Caco-2 (cell line): ENCODE measurements at regions not wholly inside any gene's neighbourhood (a gene's known extent, or its start where the extent isn't known, plus 50 kb on each side); places are given as distances from the start of the nearest gene placed in this dataset.

Experiments
- BruUV-seq: library from RNA; stranded (reverse); fragments of 400-500 nt; replicated peaks from 2 replicates; lab custom pipeline; 2021; lab: Mats Ljungman, UMichigan
- CTCF ChIA-PET: fragments of 300-600 bp; sonication (Branson Sonifier 250); formaldehyde crosslinking; loops from one replicate; lab custom pipeline; 2022; ENCODE audit warnings: antibody characterized with exemption; lab: Charles Lee
- POLR2A ChIA-PET: fragments of 300-600 bp; sonication (Branson Sonifier 250); formaldehyde crosslinking; loops from one replicate; lab custom pipeline; 2022; ENCODE audit warnings: antibody characterized with exemption; lab: Charles Lee
- DNase-seq, 2 experiments: peaks; one replicate each; pipeline versions ENCODE4 v3.0.0 to v3.0.0-alpha.2; 2020 to 2022
- H3K27me3 ChIP-seq: replicated peaks from 2 replicates; pipeline ENCODE4 v1.6.0; 2011; ENCODE audit warnings: low read length; ENCODE audit not compliant: control insufficient read depth, insufficient read depth
- H3K36me3 ChIP-seq: 2 replicates; pipeline ENCODE4 v1.5.1; 2011; ENCODE audit warnings: low read length; ENCODE audit not compliant: control insufficient read depth, insufficient read depth
- H3K4me1 ChIP-seq: fragments of 250-450 bp; sonication (Bioruptor Pico); 2 replicates; pipeline ENCODE4 v1.5.1; 2020; ENCODE audit warnings: mild to moderate bottlenecking
- H3K4me3 ChIP-seq: 2 replicates; pipeline ENCODE4 v1.5.1; 2011; ENCODE audit warnings: low read depth, mild to moderate bottlenecking, control low read depth, low read length
- H3K9me3 ChIP-seq: fragments of 250-450 bp; sonication (Bioruptor Pico); 2 replicates; pipeline ENCODE4 v1.5.1; 2020; ENCODE audit warnings: mild to moderate bottlenecking, moderate library complexity
- H3K27ac Mint-ChIP-seq: one replicate; pipeline ENCODE4 v1.8.0; 2022; ENCODE audit warnings: mixed read lengths; ENCODE audit not compliant: unreplicated experiment
- H3K27me3 Mint-ChIP-seq: one replicate; pipeline ENCODE4 v1.8.0; 2022; ENCODE audit warnings: mixed read lengths; ENCODE audit not compliant: insufficient read depth, unreplicated experiment
- H3K36me3 Mint-ChIP-seq: one replicate; pipeline ENCODE4 v1.8.0; 2022; ENCODE audit warnings: mild to moderate bottlenecking, mixed read lengths; ENCODE audit not compliant: insufficient read depth, unreplicated experiment
- H3K4me1 Mint-ChIP-seq: one replicate; pipeline ENCODE4 v1.8.0; 2022; ENCODE audit warnings: low read depth, mixed read lengths; ENCODE audit not compliant: unreplicated experiment
- H3K4me3 Mint-ChIP-seq: one replicate; pipeline ENCODE4 v1.8.0; 2022; ENCODE audit warnings: mild to moderate bottlenecking, moderate library complexity, mixed read lengths; ENCODE audit not compliant: unreplicated experiment
- H3K9me3 Mint-ChIP-seq: one replicate; pipeline ENCODE4 v1.8.0; 2022; ENCODE audit warnings: mixed read lengths; ENCODE audit not compliant: unreplicated experiment
- CTCF ChIP-seq, 2 experiments: fragments of 200-600 bp in 1 of 2; IDR thresholded peaks; 1 replicate in 1 of 2; 2 replicates in 1 of 2; pipeline versions ENCODE4 v1.5.1 to v1.8.0; 2011 to 2022; ENCODE audit warnings: antibody characterized with exemption in 1 of 2, control low read depth in 1 of 2, inconsistent platforms in 1 of 2, low read depth in 1 of 2, low read length in 1 of 2, mild to moderate bottlenecking in 1 of 2, moderate library complexity in 1 of 2; ENCODE audit not compliant: insufficient read depth in 1 of 2, severe bottlenecking in 1 of 2, unreplicated experiment in 1 of 2
- intact Hi-C: fragments of 100-400 bp; cut with micrococcal nuclease; formaldehyde crosslinking; loops from one replicate; pipeline ENCODE4 v1.10.0; 2022; ENCODE audit not compliant: unreplicated experiment

- Mint-ChIP-seq H3K9me3 (no peaks in the 10 kb centered on the region), H3K36me3 (no peaks in the 10 kb centered on the region), H3K4me3 (no peak overlapping the region), H3K27ac (no peak overlapping the region), H3K27me3 (no peaks in the 10 kb centered on the region), H3K4me1 (peaks cover 42% of the 10 kb centered on the region)
- Histone ChIP-seq H3K4me1 (peaks cover 40% of the 10 kb centered on the region), H3K36me3 (no peaks in the 10 kb centered on the region; the same call in 1 of the 2 replicates), H3K4me3 (no peak overlapping the region), H3K27me3 (no peaks in the 10 kb centered on the region), H3K9me3 (no peaks in the 10 kb centered on the region)
- intact Hi-C loops = no loop called here
- ChIA-PET POLR2A (no interaction called here), CTCF (interaction anchor here (0.7 to 1.7 kb wide), 2 partner anchors 37 to 56 kb away, joined by 3 to 10 read pairs; no protein-coding TSS in a partner anchor)
- TF ChIP-seq CTCF (IDR thresholded peaks at IDR 0.05; ENCODE audit: insufficient read depth in 1 of 2, low read depth in 1 of 2, low read length in 1 of 2, severe bottlenecking in 1 of 2, unreplicated experiment in 1 of 2) = no peak
- BruUV-seq = no TSS peak
- no peak for DNase-seq
These were observed 82.2 kb upstream of the FOXP4 start for GRCh38 chr6:41464019-41464418.

GRCh38 chr6:41464481-41464880, 81.7 kb upstream of the FOXP4 start:
- H3K27me3 ChIP-seq = no peaks in the 10 kb centered on the region
- no peaks in the 10 kb centered on the region for H3K9me3 Mint-ChIP-seq
- no peak for DNase-seq
- H3K4me1 ChIP-seq = peaks cover 35% of the 10 kb centered on the region
- no peak overlapping the region for H3K27ac Mint-ChIP-seq
- no peaks in the 10 kb centered on the region for H3K36me3 Mint-ChIP-seq
- peaks cover 44% of the 10 kb centered on the region for H3K4me1 Mint-ChIP-seq
- no TSS peak for BruUV-seq
- TF ChIP-seq CTCF (IDR thresholded peaks at IDR 0.05; ENCODE audit: insufficient read depth in 1 of 2, low read depth in 1 of 2, low read length in 1 of 2, severe bottlenecking in 1 of 2, unreplicated experiment in 1 of 2) = no peak
- intact Hi-C loops = no loop called here
- H3K4me3 Mint-ChIP-seq = no peak overlapping the region
- CTCF ChIA-PET = interaction anchor here (1.7 kb wide), 1 partner anchor 56 kb away, joined by 10 read pairs; no protein-coding TSS in a partner anchor
- H3K27me3 Mint-ChIP-seq = no peaks in the 10 kb centered on the region
- H3K36me3 ChIP-seq = no peaks in the 10 kb centered on the region; the same call in 1 of the 2 replicates
- no peak overlapping the region for H3K4me3 ChIP-seq
- no peaks in the 10 kb centered on the region for H3K9me3 ChIP-seq
- POLR2A ChIA-PET = no interaction called here

GRCh38 chr6:41466437-41466990, 79.7 kb upstream of the FOXP4 start:
- no TSS peak for BruUV-seq
- H3K9me3 ChIP-seq = no peaks in the 10 kb centered on the region
- TF ChIP-seq CTCF (IDR thresholded peaks at IDR 0.05; ENCODE audit: insufficient read depth in 1 of 2, low read depth in 1 of 2, low read length in 1 of 2, severe bottlenecking in 1 of 2, unreplicated experiment in 1 of 2) = no peak
- ChIA-PET CTCF (no interaction called here), POLR2A (no interaction called here)
- no peak for DNase-seq
- Mint-ChIP-seq H3K4me3 (no peak overlapping the region), H3K27me3 (no peaks in the 10 kb centered on the region), H3K27ac (no peak overlapping the region), H3K9me3 (no peaks in the 10 kb centered on the region), H3K36me3 (no peaks in the 10 kb centered on the region), H3K4me1 (peaks cover 40% of the 10 kb centered on the region)
- H3K4me3 ChIP-seq = no peak overlapping the region
- no peaks in the 10 kb centered on the region for H3K27me3 ChIP-seq
- intact Hi-C loops = no loop called here
- peaks cover 27% of the 10 kb centered on the region for H3K4me1 ChIP-seq
- no peaks in the 10 kb centered on the region; the same call in 1 of the 2 replicates for H3K36me3 ChIP-seq
